ENCODE measurements at regions not wholly inside any gene's neighbourhood (a gene's known extent, or its start where the extent isn't known, plus 50 kb on each side); places are given as distances from the start of the nearest gene placed in this dataset.

- DNase-seq, result no peak
These were observed 1125.0 kb downstream of the BRD1 start for GRCh38 chr22:48702573-48703264.

DNA sequence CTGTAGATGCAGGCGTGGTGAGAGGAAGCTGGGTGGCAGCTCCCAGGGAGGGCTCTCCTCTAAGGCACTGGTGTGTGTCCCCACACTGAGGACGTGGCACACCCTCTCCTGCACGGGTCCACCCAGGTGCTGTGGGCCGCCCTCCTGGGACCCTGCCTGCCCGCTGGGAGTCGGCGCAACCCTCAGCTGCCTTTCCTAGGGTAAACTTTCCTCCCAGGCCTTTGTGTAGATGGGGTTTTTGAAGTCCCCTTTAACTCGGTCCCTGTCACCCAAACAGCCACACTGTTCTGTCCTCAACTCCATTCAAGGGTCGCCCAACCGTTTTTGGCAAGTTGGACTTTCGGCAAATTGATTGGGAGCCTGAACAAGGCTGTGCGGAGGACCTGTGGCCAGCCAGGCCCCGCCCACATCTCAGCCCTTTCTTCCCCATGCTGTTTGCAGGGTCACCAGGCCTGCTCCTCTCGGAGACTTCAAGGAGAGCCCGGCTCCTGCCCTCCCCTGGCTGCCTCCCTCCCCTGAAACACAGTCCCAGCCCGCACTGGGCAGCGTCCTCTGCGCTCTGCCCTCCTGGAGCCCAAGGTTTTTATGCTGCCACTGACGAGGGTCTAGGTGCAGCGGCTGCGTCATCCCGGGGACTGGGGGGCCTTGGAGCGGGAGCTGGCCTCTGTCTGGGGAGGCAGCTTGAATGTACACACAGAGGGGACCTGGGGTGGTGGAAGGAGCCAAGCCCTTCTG, 1126.2 kb downstream of the BRD1 start:
- DNase-seq, result no peak

DNA sequence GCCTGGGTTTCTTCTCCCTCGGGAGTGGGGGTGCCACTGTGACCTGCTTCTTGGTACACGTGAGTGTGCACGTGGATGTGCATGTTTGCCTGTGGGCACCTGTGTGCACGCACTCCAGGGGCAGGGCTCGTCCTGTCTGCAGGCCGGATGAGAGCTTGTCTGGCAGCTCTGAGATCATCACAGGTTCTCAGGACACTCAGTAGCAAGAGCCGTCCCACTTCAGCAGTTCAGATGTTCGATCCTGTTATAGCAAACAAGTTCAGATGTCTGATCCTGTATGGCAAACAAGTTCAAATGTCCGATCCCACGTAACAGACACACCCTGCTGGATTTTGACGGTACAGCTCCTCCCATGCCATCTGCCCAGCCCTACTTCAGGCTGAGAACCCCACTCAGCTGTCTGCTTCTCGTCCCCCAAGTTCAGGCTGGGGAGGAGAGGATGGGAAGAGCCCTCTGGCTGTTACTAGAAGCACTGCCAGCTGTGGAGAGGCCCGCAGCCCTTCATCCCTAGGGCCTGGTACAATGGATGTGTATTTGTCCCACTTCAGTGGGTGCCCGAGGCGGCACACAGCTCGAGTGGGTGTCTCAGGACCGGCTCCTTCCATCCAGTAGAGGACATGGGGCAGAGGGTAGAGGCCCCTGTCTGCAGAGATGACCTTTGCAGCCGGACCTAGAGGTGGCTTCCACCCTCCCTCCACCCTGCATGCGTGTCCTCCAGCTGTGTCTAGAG, 1126.9 kb downstream of the BRD1 start:
- no peak for DNase-seq

DNA sequence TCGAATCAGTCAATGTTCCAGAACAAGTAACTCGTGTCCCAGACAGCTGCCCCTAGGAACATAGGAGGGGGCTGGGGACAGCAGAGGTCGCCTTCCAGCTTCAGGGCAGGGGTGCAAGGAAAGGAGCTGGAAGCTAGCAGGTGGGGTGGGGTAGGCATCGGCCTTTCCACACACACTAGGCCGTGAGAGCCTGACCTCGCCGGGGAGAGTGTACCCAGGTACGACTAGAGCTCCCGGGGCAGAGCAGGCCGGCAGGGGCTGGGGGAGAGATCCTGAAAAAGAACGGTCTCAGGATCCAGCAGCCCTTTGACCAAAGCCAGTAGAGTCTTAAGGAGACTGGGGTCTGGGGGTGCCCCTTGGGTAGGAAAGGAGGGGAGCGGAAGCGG, 1127.5 kb downstream of the BRD1 start:
- no peak for DNase-seq

DNA sequence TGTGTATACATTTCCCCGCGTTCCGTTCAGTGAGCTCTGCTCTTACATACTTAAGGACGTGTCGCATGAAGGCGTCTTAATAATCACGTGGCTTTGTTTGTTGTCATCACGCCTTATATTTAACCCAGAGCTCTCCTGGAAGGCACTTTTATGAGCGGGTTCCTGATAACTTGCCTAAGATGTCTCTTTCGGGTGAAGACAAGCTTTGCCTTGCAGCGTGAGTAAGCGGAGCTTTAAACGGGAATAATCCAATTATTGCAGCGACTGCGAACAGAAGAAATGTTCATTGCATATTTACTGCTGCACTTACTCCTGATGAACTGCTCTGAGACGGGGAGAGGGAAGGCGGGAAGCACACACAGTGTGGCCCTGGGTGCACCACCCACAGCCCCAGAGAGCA, 1128.2 kb downstream of the BRD1 start:
- no peak for DNase-seq

DNA sequence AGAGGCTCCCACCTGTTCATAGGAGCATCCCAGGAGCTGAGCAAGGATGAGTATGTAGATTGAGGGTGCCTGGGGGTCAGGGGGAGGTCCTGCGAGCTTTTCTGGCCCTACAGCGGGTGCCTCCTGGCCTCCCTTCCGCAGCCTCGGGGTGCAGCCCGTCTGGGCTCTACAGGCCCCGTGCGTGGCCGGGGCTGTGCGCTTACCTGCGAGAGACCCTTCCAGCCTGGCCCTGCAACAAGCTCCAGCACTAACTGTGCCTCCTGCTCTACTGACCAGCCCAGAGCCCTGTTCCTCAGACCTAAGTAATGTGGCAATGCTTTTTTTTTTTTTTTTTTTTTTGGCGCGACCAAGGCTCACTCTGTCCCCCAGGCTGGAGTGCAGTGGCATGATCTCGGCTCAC, 1129.1 kb downstream of the BRD1 start:
- DNase-seq, result no peak

GRCh38 chr22:48697694-48698276, 1129.9 kb downstream of the BRD1 start:
- DNase-seq, result no peak

DNA sequence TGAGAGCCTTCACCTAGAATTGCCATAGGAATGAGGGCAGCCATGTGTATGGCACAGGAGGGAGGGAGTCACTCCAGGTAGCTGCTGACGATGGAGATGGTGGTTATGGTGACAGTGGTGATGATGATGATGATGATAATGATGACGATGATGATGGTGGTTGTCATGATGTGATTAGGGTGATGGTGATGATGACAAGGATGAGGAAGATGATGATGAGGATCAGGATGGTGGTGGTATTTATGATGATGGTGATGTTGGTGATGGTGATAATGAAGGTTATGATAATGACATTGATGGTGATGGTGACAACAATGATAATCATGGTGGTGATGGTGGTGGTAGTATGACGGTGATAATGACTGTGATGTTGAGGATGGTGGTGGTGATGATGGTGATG, 1130.5 kb downstream of the BRD1 start:
- no peak for DNase-seq

DNA sequence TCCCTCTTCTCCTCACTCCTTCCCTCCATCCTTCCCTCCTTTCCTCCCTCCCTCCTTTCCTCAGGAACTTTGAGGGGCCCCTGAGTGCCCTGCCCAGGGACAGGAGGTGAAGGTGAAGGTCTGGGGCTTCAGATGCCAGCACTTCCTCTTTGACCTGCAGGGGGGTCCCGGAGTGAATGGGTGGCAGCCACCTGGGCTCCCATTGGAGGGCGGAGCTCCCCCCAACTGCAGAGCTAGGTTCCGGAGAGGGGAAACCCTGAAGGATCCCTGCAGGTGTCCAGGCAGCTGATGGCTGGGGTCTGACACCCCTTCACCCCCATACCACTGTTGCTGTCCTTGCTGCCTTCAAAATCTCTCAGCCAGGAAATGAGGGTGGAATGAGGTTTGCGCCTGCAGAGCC, 1131.3 kb downstream of the BRD1 start:
- no peak for DNase-seq

GRCh38 chr22:48695731-48696305, 1131.9 kb downstream of the BRD1 start:
- no peak for DNase-seq

GRCh38 chr22:48695251-48695650, 1132.4 kb downstream of the BRD1 start:
- DNase-seq, result no peak

GRCh38 chr22:48694296-48694883, 1133.3 kb downstream of the BRD1 start:
- DNase-seq, result no peak

DNA sequence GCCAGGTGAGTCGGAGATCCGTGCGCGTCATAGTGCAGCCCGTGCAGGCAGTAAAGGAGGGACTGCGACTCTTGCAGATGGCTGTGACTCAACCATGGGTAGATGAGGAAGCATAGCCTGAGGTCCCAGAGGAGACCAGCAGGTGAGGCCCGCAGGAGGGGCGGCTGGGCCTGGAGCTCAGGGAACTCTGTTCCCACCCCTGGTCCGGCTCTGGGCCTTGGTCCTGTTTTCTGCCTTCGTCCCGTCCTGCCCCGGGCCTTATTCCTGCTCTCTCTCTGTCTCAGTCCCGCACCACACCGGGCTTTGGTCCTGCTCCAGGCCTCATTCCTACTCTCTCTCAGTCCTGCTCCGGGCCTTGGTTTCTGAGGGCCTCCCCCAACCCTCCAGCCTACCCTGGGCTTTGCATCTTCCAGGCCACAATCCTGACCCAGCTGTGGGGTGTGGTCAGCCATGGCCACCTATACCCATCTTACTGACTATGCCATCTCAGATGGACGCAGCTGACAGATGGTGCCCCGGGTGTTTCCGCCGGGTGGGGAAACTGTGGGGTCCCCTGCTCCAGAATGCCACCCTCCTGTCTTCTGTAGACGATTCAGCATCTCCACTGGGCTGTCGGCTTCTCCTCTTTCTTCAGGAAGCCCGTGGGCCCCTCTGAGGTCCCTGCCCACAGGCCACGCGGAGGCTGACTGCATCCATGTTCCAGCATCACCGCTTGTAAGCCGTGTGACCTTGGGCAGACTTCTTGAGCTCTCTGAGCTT, 1134.1 kb downstream of the BRD1 start:
- no peak for DNase-seq

- DNase-seq, result no peak
These were observed 1134.8 kb downstream of the BRD1 start for GRCh38 chr22:48692734-48693376.

DNA sequence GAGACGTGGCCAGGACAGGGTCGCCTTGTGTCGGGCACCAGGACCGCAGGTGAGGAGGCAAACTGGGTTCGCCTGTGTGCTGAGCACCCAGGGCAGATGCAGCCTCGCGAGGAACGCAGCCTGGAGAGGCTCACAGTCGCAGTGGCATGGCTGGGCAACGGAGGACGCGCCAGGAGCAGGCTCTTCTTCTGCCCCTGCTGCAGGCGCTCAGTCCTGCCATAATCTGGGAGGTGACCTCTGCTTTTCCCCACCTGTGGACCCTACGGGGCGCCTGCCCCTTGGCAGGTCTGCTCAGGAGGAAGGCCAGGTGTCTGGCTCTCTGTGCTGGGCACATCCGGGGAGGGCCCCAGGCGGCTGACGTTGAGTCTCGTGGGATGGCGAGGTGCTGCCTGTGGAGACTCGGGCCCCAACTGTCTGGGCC, 1136.2 kb downstream of the BRD1 start:
- DNase-seq, result no peak

- no peak for DNase-seq
These were observed 1136.9 kb downstream of the BRD1 start for GRCh38 chr22:48690583-48691317.

DNA sequence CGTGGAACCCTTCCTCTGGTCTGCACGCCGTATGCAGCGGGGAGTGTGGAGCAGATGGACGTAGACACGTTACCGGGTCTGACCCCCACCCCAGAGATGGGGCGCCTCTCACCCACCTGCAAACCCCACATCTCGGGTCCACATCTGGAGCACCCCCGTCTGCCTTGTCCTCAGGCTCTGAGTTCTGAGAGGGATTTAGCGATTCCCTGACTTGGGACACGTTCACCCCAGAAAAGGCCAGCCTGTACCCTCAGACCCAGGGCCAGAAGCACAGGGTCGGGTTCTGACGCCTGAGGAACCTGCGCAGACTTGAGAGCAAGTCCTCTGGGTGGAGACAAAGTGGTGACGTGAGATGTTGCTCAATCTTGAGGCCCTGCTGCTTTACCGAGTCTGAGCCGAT, 1138.5 kb downstream of the BRD1 start:
- no peak for DNase-seq

GRCh38 chr22:48688366-48688765, 1139.3 kb downstream of the BRD1 start:
- DNase-seq, result no peak

GRCh38 chr22:48687606-48688005, 1140.1 kb downstream of the BRD1 start:
- DNase-seq, result no peak

DNA sequence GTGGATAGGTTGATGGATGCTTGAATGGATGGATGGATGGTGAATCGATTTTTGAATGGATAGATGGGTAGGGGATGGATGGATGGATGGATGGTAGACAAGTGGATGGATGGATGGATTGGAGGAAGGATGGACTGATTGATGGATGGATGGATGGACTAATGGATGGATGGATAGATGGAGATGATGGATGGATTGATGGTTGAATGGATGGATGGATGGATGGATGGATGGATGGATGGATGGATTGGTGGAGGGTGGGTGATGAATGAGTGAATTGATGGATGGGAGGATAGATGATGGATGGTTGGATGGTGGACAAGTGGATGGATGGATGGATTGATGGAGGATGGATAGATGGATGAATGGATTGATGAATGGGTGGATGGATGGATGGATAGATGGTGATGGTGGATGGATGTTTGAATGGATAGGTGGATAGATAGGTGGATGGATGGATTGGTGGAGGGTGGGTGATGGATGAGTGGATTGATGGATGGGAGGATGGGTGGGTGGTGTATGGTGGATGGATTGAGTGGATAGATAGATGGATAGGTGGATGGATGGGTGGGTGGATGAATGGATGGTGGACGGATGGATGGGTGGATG, 1140.9 kb downstream of the BRD1 start:
- DNase-seq, result no peak

Data from GOT3 (cell line).